AG04449 (cell line): ENCODE measurements at regions not wholly inside any gene's neighbourhood (a gene's known extent, or its start where the extent isn't known, plus 50 kb on each side); places are given as distances from the start of the nearest gene placed in this dataset.

ENCODE experiments used
- CTCF ChIA-PET: fragments of 350-600 bp; formaldehyde crosslinking; extraction: SDS; loops from one replicate; lab custom pipeline; 2021; ENCODE audit warnings: antibody characterized with exemption; lab: Yijun Ruan, JAX
- POLR2A ChIA-PET: fragments of 400-600, 350-600 bp; formaldehyde crosslinking; extraction: SDS; loops from one replicate; lab custom pipeline; 2020; ENCODE audit warnings: antibody characterized with exemption, inconsistent platforms; lab: Yijun Ruan, JAX
- DNase-seq: peaks from one replicate; pipeline ENCODE4 v3.0.0-alpha.2; 2010; ENCODE audit warnings: low read depth, low spot score
- H3K4me3 ChIP-seq: 2 replicates; pipeline ENCODE4 v1.5.1; 2011; ENCODE audit warnings: low read depth, mild to moderate bottlenecking, control low read depth, low read length
- TF ChIP-seq, protein P1 (sequence below): IDR thresholded peaks from one replicate; pipeline ENCODE4 v1.5.1; 2011; ENCODE audit warnings: mild to moderate bottlenecking, moderate library complexity, low read length, control low read depth, inconsistent platforms; ENCODE audit not compliant: insufficient read depth; ENCODE audit errors: missing control alignments

GRCh38 chr5:56763711-56764466 is 51.5 kb upstream of the MAP3K1 start:
- ChIA-PET CTCF (no interaction called here), POLR2A (no interaction called here)
- H3K4me3 ChIP-seq: no peak overlapping the region
- TF ChIP-seq, protein P1, sequence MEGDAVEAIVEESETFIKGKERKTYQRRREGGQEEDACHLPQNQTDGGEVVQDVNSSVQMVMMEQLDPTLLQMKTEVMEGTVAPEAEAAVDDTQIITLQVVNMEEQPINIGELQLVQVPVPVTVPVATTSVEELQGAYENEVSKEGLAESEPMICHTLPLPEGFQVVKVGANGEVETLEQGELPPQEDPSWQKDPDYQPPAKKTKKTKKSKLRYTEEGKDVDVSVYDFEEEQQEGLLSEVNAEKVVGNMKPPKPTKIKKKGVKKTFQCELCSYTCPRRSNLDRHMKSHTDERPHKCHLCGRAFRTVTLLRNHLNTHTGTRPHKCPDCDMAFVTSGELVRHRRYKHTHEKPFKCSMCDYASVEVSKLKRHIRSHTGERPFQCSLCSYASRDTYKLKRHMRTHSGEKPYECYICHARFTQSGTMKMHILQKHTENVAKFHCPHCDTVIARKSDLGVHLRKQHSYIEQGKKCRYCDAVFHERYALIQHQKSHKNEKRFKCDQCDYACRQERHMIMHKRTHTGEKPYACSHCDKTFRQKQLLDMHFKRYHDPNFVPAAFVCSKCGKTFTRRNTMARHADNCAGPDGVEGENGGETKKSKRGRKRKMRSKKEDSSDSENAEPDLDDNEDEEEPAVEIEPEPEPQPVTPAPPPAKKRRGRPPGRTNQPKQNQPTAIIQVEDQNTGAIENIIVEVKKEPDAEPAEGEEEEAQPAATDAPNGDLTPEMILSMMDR: no peak
- DNase-seq: no peak

DNA sequence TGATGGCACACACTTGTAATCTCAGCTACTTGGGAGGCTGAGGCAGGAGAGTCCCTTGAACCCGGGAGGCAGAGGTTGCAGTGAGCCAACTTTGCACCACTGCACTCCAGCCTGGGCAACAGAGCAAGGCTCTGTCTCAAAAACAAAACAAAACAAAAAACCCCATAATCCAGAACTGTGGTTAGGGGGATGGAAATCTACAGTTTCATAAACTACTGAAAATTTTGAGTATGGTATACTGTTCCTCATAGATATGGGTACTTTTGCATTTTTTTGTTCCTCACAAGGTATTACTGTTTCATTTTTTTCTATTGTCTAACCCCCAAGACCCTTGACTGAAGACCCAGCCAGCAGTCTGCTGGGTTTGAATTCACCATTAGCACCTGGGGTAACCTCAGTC is 52.2 kb upstream of the MAP3K1 start:
- DNase-seq: no peak
- H3K4me3 ChIP-seq: no peak overlapping the region
- ChIA-PET POLR2A (no interaction called here), CTCF (no interaction called here)
- TF ChIP-seq, protein P1: no peak

DNA sequence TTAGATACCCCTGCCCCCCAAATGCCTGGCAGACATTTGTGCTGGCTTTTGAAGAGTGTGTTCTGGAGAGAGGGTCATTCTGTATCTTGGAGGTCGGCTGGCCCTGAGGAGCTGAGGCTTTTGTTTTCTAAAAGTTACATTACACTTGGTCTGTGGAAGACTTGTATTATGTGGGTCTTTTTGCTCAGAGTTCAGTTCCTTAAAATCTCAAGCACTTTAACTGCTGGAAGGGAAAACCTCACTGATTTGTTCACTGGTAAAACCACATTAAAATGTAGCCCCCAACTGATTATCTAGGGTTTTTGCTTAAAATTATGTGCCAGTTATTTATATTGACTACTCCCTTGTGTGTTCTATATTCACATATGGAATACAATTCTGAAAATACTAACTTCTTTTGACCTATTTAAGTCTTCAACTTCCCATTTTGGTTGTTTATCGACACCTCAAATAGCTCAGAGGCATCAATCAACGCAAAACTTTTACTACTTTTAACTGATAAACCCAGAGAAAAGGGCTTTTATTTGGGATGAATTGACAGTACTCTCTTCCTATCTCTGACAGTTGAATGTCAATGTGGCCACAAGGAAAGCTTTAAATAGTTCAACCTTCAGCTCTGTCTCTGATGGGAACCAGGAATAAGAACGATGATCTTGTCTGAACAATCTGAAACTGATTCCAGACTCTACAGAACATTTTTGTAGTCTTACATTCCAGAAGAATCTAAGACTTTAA is 54.0 kb upstream of the MAP3K1 start:
- H3K4me3 ChIP-seq: no peak overlapping the region
- POLR2A ChIA-PET: no interaction called here
- CTCF ChIA-PET: no interaction called here
- no peak for DNase-seq
- TF ChIP-seq, protein P1: no peak

DNA sequence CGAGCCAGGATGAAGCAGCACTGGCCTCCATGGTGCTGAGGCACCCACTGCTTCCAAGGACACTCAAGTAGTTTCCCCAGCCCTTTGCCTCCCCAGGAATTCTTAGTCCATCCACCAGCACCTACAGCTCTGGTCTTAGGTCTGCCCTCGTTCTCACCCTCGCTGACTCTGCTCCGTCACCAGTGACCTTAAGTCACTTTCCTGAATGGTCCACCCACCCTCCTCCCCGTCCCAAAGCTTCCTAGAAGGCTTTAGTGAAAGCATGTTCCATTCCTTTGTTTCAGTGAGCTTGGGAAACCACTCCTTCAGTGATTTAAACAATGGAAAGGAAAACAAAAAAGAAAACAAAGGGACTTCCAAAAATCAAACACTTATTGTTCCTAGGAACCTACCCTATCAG is 54.6 kb upstream of the MAP3K1 start:
- CTCF ChIA-PET: no interaction called here

DNA sequence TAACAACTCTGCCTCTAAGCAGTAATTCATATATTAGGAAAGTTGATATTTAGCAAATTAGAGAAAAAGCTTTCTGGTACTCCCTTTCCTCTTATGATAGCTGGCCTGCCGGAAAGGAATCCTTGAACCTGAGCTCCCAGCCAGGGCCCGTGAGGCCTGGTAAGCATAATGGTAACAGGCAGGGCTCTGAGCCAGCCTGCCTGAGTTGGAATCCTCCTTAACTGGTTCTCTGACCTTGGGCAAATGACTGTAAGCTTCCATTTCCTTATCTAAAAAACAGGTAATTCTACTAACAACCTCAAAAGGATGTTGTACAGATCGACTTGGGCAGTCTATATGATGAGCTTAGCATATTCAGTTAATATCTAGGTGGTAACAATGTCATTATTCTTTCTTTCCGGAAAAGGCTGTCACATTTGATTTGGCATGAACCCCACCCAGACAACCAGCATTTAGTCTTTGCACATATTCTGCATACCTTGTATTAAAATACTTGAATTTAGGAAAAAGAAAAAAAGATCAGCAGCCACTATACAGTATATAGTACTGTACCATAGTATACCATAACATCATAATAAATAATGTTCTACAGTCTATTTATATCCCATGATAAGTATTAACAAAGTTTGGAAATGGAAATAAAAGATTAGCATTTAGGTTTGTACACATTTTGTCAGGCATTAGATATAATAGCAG is 55.7 kb upstream of the MAP3K1 start:
- no peak overlapping the region for H3K4me3 ChIP-seq
- TF ChIP-seq, protein P1: no peak
- CTCF ChIA-PET: no interaction called here
- no peak for DNase-seq
- POLR2A ChIA-PET: no interaction called here

More for the DNA sequence above, 54.6 kb upstream of the MAP3K1 start:
- POLR2A ChIA-PET: no interaction called here
- DNase-seq: no peak
- no peak overlapping the region for H3K4me3 ChIP-seq
- TF ChIP-seq, protein P1: no peak

DNA sequence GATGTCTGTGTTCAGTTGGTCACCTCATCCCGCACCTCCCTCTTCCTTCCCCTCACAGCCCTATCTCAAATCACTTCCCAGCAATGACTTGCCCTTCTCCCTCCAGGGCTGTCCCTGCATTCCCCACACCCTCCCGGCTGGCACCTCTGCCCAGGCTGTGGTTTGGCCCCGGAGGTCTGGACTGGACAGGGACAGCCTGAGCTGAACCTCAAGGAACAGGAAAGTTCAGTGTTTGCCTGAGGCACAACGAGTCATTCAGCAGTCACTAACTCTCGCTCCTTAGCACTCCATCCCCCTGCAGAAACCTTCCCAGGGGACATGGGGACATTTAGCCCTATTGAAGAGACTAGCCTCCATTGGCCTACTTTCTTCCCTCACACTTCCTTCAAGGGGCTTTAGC is 58.3 kb upstream of the MAP3K1 start:
- H3K4me3 ChIP-seq: no peak overlapping the region
- no peak for DNase-seq
- POLR2A ChIA-PET: no interaction called here
- TF ChIP-seq, protein P1: no peak
- CTCF ChIA-PET: no interaction called here
